Stimulated activated CD4-positive, alpha-beta T cell treated with anti-CD3 and anti-CD28 coated beads, Interleukin-4, amount 100 ng/mL, for 4 hours (primary cell): ENCODE measurements at regions not wholly inside any gene's neighbourhood (a gene's known extent, or its start where the extent isn't known, plus 50 kb on each side); places are given as distances from the start of the nearest gene placed in this dataset.
A peak's percentile ranks its signal among the peaks of the same experiment; 100 is the strongest.

Source experiments
- DNase-seq, 2 experiments: peaks; one replicate each; pipeline ENCODE4 v3.0.0-alpha.2; 2020

DNA sequence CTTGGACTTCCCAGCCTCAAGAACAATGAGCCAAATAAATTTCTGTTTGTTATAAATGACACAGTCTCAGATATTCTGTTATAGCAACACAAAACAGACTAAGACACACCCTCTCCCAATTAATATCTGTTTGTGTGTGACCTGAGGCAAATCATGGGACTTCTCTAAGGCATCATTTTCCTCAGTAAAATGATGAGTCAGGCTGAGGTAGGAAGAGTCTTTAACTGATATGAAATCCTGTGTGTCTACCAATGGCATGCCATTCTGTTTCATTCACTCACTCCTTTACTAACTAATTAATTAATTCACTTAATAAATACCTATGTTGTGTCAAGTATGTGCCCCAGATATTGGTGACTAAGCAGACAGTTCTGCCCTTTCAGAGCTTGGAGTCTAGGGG lies 258.4 kb upstream of the CRY1 start:
- no peak for DNase-seq

- peak in 1 of 2 experiments; percentile 63 for DNase-seq
Observed at GRCh38 chr12:107352347-107353081, 259.2 kb upstream of the CRY1 start.

- no peak for DNase-seq
Observed at GRCh38 chr12:107353312-107353711, 260.0 kb upstream of the CRY1 start.

GRCh38 chr12:107355004-107355565 lies 261.7 kb upstream of the CRY1 start:
- DNase-seq = no peak

- DNase-seq = no peak
Observed at GRCh38 chr12:107355612-107356011, 262.3 kb upstream of the CRY1 start.

DNA sequence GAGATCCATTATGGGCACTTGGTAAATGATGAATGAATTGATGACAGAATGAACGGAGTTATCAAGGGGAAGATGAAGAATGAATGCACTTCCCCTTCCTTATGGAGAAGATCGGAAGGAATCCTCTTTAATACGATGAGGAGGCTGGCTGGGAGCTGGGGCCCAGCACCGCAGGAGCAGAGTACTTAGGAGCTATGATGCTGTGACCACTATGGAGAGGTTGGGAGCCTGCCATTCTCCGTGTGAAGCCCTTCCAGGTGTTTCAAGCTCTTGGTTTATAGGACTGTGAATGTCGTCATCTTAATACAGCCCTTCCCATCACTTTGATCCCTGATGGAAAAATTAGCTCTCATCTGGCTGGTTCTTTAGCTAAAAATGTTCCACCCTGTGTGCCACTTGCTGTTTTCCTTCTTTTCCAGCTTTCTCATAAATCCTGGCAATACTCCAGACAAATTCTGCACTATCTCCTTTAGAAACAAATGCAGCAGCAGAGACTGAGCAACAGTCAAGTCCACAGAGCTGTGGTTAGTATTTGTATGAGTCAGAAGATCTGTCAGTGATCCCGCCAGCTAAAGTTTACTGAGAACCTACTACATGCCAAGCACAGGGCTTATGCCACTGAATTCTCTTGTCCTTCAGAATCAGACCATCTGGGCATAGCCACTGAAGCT lies 263.1 kb upstream of the CRY1 start:
- no peak for DNase-seq

DNA sequence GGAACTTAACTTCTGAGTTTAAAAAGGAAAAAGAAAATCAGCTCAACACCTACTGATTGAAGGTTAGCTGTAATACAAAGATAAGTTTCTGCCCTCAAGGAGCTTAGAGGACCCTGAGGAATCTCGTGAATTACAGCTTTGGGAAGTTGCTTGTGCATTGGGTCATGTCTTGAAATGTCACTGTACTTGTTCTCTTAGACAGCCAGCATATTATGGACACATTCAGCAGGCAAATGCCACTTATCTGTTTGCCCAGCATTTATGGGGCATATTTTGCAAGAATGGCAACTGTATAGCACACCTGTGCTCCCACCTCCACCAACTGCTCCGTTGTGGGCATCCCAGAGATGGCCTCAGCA lies 263.6 kb upstream of the CRY1 start:
- no peak for DNase-seq

- no peak for DNase-seq
Observed at GRCh38 chr12:107359382-107359781, 266.0 kb upstream of the CRY1 start.

- no peak for DNase-seq
Observed at GRCh38 chr12:107360033-107360432, 266.7 kb upstream of the CRY1 start.

DNA sequence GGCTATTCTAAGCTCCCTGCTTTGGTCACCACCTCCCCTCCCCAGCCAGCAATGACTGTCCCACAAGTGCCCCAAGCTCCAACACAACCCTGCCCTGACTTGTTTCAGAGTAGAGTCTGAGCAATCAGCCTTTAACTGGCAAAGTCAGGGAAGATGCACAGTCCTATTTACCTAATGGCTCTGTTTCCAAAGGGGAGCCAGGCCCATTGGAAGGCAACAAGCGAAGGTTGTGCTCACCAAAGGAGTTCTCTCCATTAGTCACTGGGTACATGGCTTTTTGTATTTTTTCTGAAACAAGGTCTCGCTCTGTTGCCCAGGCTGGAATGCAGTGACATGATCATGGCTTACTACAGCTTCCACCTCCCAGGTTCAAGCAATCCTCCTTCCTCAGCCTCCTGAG lies 267.1 kb upstream of the CRY1 start:
- DNase-seq = no peak

- no peak for DNase-seq
Observed at GRCh38 chr12:107361970-107362369, 268.6 kb upstream of the CRY1 start.

GRCh38 chr12:107362960-107363359 lies 269.6 kb upstream of the CRY1 start:
- no peak for DNase-seq

DNA sequence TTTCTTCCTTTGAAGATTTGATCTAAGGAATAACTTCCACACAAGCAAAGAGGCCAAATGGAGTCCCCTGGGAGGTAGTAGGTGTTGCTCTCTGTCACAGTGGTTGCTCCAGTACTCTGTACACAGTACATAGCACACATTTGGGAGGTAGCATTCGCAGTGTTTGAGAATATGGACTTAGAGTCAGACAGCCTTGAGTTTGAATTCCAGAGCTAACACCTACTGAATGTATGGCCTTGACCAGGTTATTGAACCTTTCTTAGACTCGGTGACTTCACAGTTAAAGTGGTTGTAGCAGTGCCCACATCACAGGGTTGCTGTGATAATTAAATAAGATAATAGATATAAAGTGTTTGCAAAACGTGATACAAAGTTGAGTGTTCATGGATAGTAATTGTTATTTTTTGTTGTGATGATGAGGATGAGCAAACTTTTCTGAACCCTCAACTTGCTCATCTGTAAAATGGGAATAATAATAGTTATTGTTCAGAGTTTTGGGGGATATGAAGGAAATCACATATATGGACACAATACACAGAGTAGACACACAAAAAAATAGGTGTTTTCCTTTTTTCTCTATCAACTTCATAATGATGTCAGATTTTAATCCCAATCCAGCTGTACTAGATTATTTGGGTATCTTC lies 271.6 kb upstream of the CRY1 start:
- DNase-seq = no peak

DNA sequence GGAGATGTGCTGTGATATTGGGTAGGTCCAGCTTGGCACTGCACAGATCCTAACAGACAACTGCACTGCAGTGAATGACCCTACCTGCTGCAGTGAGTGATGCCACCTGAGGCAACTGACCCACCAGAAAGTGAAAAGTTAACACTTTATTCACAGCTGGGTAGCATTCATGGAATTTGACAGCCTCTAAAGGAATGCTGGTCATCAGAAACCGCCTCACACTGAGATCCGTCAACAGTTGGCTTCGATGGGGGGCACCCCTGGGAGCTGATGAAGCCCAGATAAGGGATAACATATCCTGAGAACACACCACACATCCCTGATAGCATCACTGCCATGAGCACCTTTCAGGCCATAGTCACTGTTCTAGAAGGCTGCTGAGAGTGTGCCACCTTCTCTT lies 272.4 kb upstream of the CRY1 start:
- DNase-seq = no peak

GRCh38 chr12:107366322-107366721 lies 273.0 kb upstream of the CRY1 start:
- DNase-seq = no peak

DNA sequence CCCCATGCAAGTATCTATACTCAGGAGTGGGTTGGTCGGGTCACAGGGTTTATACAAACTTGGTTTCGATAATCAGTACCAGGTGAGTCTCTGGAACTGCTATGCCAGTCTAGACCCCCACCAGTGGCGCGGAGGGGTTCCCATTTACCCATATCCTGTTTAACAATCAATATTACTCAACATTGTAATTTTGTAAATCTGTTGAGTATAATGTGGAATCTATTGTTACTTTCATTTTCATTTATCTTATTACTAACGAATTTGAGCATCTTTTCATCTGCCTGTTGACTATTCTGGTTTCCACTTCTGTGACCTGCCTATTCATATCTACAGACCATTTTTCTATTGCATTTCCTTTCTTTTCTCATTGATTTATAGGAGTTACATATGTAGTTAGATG lies 275.2 kb upstream of the CRY1 start:
- DNase-seq = peak; percentile 34 to 50

DNA sequence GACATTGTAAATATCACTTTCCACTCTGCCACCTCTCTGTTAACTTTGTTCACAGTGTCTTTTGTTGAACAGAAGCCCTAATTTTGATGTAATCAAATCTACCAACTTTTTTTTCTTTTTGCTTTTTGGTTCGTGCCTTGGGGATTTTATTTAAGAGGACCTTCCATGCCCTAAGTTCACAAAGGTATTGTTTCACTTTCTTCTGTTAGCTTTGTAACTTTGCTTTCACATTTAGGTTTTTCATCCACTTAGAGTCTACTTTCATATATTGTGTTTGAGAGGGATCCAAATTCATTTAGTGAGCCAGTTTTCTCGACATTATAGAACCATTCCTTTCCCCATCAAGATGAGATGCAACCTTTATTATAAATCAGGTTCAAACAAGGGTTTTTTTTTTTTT lies 275.7 kb upstream of the CRY1 start:
- DNase-seq = no peak

GRCh38 chr12:107369679-107370078 lies 276.3 kb upstream of the CRY1 start:
- peak in 1 of 2 experiments; percentile 58 for DNase-seq

DNA sequence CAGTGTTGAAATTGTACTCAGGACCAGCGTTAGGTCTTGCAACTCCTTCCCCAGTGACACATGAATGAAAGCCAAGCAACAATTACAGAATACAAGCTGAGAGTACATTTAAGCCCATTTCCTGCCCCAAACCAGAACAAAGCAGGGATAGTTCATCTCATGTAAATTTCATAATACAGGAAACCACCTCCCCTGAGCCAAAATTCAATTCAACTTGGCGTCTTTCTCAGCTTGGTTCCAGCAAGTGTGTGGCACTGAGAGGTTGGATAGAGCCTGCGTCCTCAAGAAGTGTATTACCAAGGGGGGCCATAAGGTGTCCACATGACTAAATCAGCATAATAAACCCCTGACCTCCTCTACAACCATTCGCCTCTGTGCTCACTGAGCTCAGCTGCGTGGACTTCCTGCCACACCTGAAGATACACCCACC lies 278.9 kb upstream of the CRY1 start:
- peak in 1 of 2 experiments; percentile 28 for DNase-seq

GRCh38 chr12:107373238-107373809 lies 280.0 kb upstream of the CRY1 start:
- DNase-seq = no peak

- no peak for DNase-seq
Observed at GRCh38 chr12:107374161-107374840, 281.0 kb upstream of the CRY1 start.

GRCh38 chr12:107375231-107375630 lies 281.9 kb upstream of the CRY1 start:
- no peak for DNase-seq
